ENCODE measurements at regions not wholly inside any gene's neighbourhood (a gene's known extent, or its start where the extent isn't known, plus 50 kb on each side); places are given as distances from the start of the nearest gene placed in this dataset.

- no peaks in the 10 kb centered on the region for H3K79me2 ChIP-seq (ENCODE audit: control insufficient read depth, insufficient read depth, low read length)
- H2BK15ac ChIP-seq (replicated peaks; ENCODE audit: low read depth) = no peak overlapping the region
- no peaks in the 10 kb centered on the region for H3K4me1 ChIP-seq (ENCODE audit: control insufficient read depth, low read depth, low read length)
- H3K36me3 ChIP-seq (ENCODE audit: control insufficient read depth, insufficient read depth, low read length) = no peaks in the 10 kb centered on the region
- no peak overlapping the region for H2BK5ac ChIP-seq (ENCODE audit: low read length)
- H3K18ac ChIP-seq (ENCODE audit: low read length) = no peak overlapping the region
- H3K56ac ChIP-seq (ENCODE audit: low read length) = no peak overlapping the region
- no peak for DNase-seq
- no CpG with 5 or more reads among the region's 7 CpGs for WGBS (ENCODE audit: extremely low coverage, insufficient coverage, low lambda C conversion rate)
- no peak overlapping the region for H3K27ac ChIP-seq (ENCODE audit: low read depth, low read length)
- H2AK5ac ChIP-seq (ENCODE audit: low read length) = no peak overlapping the region
- no peak overlapping the region for H3K4me2 ChIP-seq (ENCODE audit: low read length)
- no peak overlapping the region for H3K4ac ChIP-seq (ENCODE audit: low read depth, low read length)
- H3K23ac ChIP-seq (ENCODE audit: low read length) = no peak overlapping the region
- H3K79me1 ChIP-seq (ENCODE audit: low read length) = no peaks in the 10 kb centered on the region
- H2BK120ac ChIP-seq (ENCODE audit: low read depth, low read length) = no peak overlapping the region
- no peaks in the 10 kb centered on the region for H3K27me3 ChIP-seq (ENCODE audit: insufficient read depth, low read length, poor library complexity)
- no peak overlapping the region for H3K4me3 ChIP-seq (ENCODE audit: low read length)
- H3K9ac ChIP-seq (ENCODE audit: low read length) = no peak overlapping the region
- H4K5ac ChIP-seq (ENCODE audit: low read length) = no peak overlapping the region
- H4K8ac ChIP-seq (ENCODE audit: low read depth, low read length) = no peak overlapping the region
Measured at GRCh38 chr10:16292366-16292765, 144.4 kb upstream of the PTER start.

- no peaks in the 10 kb centered on the region for H3K27me3 ChIP-seq (ENCODE audit: insufficient read depth, low read length, poor library complexity)
- WGBS (ENCODE audit: extremely low coverage, insufficient coverage, low lambda C conversion rate) = 89% methylated on average over 1 of the region's 1 CpG
- no peak overlapping the region for H4K8ac ChIP-seq (ENCODE audit: low read depth, low read length)
Measured at GRCh38 chr10:16297069-16297468, 139.7 kb upstream of the PTER start.

GRCh38 chr10:16297642-16298041, 139.2 kb upstream of the PTER start:
- Histone ChIP-seq H2BK15ac (replicated peaks; ENCODE audit: low read depth) (no peak overlapping the region), H3K4me3 (ENCODE audit: low read length) (no peak overlapping the region), H4K8ac (ENCODE audit: low read depth, low read length) (no peak overlapping the region), H2BK5ac (ENCODE audit: low read length) (no peak overlapping the region), H3K27ac (ENCODE audit: low read depth, low read length) (no peak overlapping the region), H3K79me2 (ENCODE audit: control insufficient read depth, insufficient read depth, low read length) (no peaks in the 10 kb centered on the region), H2AK5ac (ENCODE audit: low read length) (no peak overlapping the region), H2BK120ac (ENCODE audit: low read depth, low read length) (no peak overlapping the region), H3K4me1 (ENCODE audit: control insufficient read depth, low read depth, low read length) (no peaks in the 10 kb centered on the region), H3K4ac (ENCODE audit: low read depth, low read length) (no peak overlapping the region), H3K36me3 (ENCODE audit: control insufficient read depth, insufficient read depth, low read length) (no peaks in the 10 kb centered on the region), H3K79me1 (ENCODE audit: low read length) (no peaks in the 10 kb centered on the region), H4K5ac (ENCODE audit: low read length) (no peak overlapping the region), H3K23ac (ENCODE audit: low read length) (no peak overlapping the region), H3K9ac (ENCODE audit: low read length) (no peak overlapping the region), H3K18ac (ENCODE audit: low read length) (no peak overlapping the region), H3K56ac (ENCODE audit: low read length) (no peak overlapping the region), H3K4me2 (ENCODE audit: low read length) (no peak overlapping the region), H3K27me3 (ENCODE audit: insufficient read depth, low read length, poor library complexity) (no peaks in the 10 kb centered on the region)
- no CpG with 5 or more reads among the region's 6 CpGs for WGBS (ENCODE audit: extremely low coverage, insufficient coverage, low lambda C conversion rate)
- DNase-seq = no peak

More at GRCh38 chr10:16297069-16297468, 139.7 kb upstream of the PTER start:
- Histone ChIP-seq H3K9ac (ENCODE audit: low read length) (no peak overlapping the region), H3K4ac (ENCODE audit: low read depth, low read length) (no peak overlapping the region), H2BK120ac (ENCODE audit: low read depth, low read length) (no peak overlapping the region), H3K56ac (ENCODE audit: low read length) (no peak overlapping the region), H3K23ac (ENCODE audit: low read length) (no peak overlapping the region), H3K79me1 (ENCODE audit: low read length) (no peaks in the 10 kb centered on the region), H3K4me3 (ENCODE audit: low read length) (no peak overlapping the region), H3K27ac (ENCODE audit: low read depth, low read length) (no peak overlapping the region), H3K18ac (ENCODE audit: low read length) (no peak overlapping the region), H2BK5ac (ENCODE audit: low read length) (no peak overlapping the region), H4K5ac (ENCODE audit: low read length) (no peak overlapping the region), H3K4me1 (ENCODE audit: control insufficient read depth, low read depth, low read length) (no peaks in the 10 kb centered on the region), H2BK15ac (replicated peaks; ENCODE audit: low read depth) (no peak overlapping the region), H3K36me3 (ENCODE audit: control insufficient read depth, insufficient read depth, low read length) (no peaks in the 10 kb centered on the region), H3K79me2 (ENCODE audit: control insufficient read depth, insufficient read depth, low read length) (no peaks in the 10 kb centered on the region), H2AK5ac (ENCODE audit: low read length) (no peak overlapping the region), H3K4me2 (ENCODE audit: low read length) (no peak overlapping the region)
- DNase-seq = no peak

GRCh38 chr10:16304311-16304710, 132.5 kb upstream of the PTER start:
- H3K4me2 ChIP-seq (ENCODE audit: low read length) = no peak overlapping the region
- H3K79me2 ChIP-seq (ENCODE audit: control insufficient read depth, insufficient read depth, low read length) = no peaks in the 10 kb centered on the region
- H3K9ac ChIP-seq (ENCODE audit: low read length) = no peak overlapping the region
- no peaks in the 10 kb centered on the region for H3K36me3 ChIP-seq (ENCODE audit: control insufficient read depth, insufficient read depth, low read length)
- H3K23ac ChIP-seq (ENCODE audit: low read length) = no peak overlapping the region
- no peak overlapping the region for H3K18ac ChIP-seq (ENCODE audit: low read length)
- no peaks in the 10 kb centered on the region for H3K79me1 ChIP-seq (ENCODE audit: low read length)
- no peak overlapping the region for H4K8ac ChIP-seq (ENCODE audit: low read depth, low read length)
- H3K4me1 ChIP-seq (ENCODE audit: control insufficient read depth, low read depth, low read length) = no peaks in the 10 kb centered on the region
- no peak overlapping the region for H3K56ac ChIP-seq (ENCODE audit: low read length)
- H2AK5ac ChIP-seq (ENCODE audit: low read length) = no peak overlapping the region
- no peak overlapping the region for H4K5ac ChIP-seq (ENCODE audit: low read length)
- no peak overlapping the region for H2BK15ac ChIP-seq (replicated peaks; ENCODE audit: low read depth)
- no peak overlapping the region for H3K4ac ChIP-seq (ENCODE audit: low read depth, low read length)
- no peak overlapping the region for H3K4me3 ChIP-seq (ENCODE audit: low read length)
- H3K27me3 ChIP-seq (ENCODE audit: insufficient read depth, low read length, poor library complexity) = no peaks in the 10 kb centered on the region
- DNase-seq = no peak
- no peak overlapping the region for H2BK120ac ChIP-seq (ENCODE audit: low read depth, low read length)
- no CpG with 5 or more reads among the region's 4 CpGs for WGBS (ENCODE audit: extremely low coverage, insufficient coverage, low lambda C conversion rate)
- no peak overlapping the region for H2BK5ac ChIP-seq (ENCODE audit: low read length)
- H3K27ac ChIP-seq (ENCODE audit: low read depth, low read length) = no peak overlapping the region

GRCh38 chr10:16310440-16310839, 126.4 kb upstream of the PTER start:
- no peak overlapping the region for H3K56ac ChIP-seq (ENCODE audit: low read length)
- no peak overlapping the region for H3K9ac ChIP-seq (ENCODE audit: low read length)
- H3K4me3 ChIP-seq (ENCODE audit: low read length) = no peak overlapping the region
- no peak overlapping the region for H3K4me2 ChIP-seq (ENCODE audit: low read length)
- H3K18ac ChIP-seq (ENCODE audit: low read length) = no peak overlapping the region
- no peak overlapping the region for H4K8ac ChIP-seq (ENCODE audit: low read depth, low read length)
- H2BK120ac ChIP-seq (ENCODE audit: low read depth, low read length) = no peak overlapping the region
- no peak overlapping the region for H2AK5ac ChIP-seq (ENCODE audit: low read length)
- H3K27ac ChIP-seq (ENCODE audit: low read depth, low read length) = no peak overlapping the region
- H3K79me2 ChIP-seq (ENCODE audit: control insufficient read depth, insufficient read depth, low read length) = no peaks in the 10 kb centered on the region
- no peak overlapping the region for H4K5ac ChIP-seq (ENCODE audit: low read length)
- no peak overlapping the region for H2BK5ac ChIP-seq (ENCODE audit: low read length)
- DNase-seq = no peak
- no peaks in the 10 kb centered on the region for H3K4me1 ChIP-seq (ENCODE audit: control insufficient read depth, low read depth, low read length)
- H3K4ac ChIP-seq (ENCODE audit: low read depth, low read length) = no peak overlapping the region
- no peaks in the 10 kb centered on the region for H3K27me3 ChIP-seq (ENCODE audit: insufficient read depth, low read length, poor library complexity)
- no peak overlapping the region for H2BK15ac ChIP-seq (replicated peaks; ENCODE audit: low read depth)
- H3K23ac ChIP-seq (ENCODE audit: low read length) = no peak overlapping the region
- H3K79me1 ChIP-seq (ENCODE audit: low read length) = no peaks in the 10 kb centered on the region
- H3K36me3 ChIP-seq (ENCODE audit: control insufficient read depth, insufficient read depth, low read length) = no peaks in the 10 kb centered on the region
- no CpG with 5 or more reads among the region's 1 CpG for whole genome bisulfite sequencing (ENCODE audit: extremely low coverage, insufficient coverage, low lambda C conversion rate)

- Histone ChIP-seq H3K4me1 (ENCODE audit: control insufficient read depth, low read depth, low read length) (no peaks in the 10 kb centered on the region), H3K4me3 (ENCODE audit: low read length) (no peak overlapping the region), H4K8ac (ENCODE audit: low read depth, low read length) (no peak overlapping the region), H3K79me1 (ENCODE audit: low read length) (no peaks in the 10 kb centered on the region), H3K9ac (ENCODE audit: low read length) (no peak overlapping the region), H2BK5ac (ENCODE audit: low read length) (no peak overlapping the region), H3K23ac (ENCODE audit: low read length) (no peak overlapping the region), H2BK15ac (replicated peaks; ENCODE audit: low read depth) (no peak overlapping the region), H3K27me3 (ENCODE audit: insufficient read depth, low read length, poor library complexity) (no peaks in the 10 kb centered on the region), H3K4me2 (ENCODE audit: low read length) (no peak overlapping the region), H3K36me3 (ENCODE audit: control insufficient read depth, insufficient read depth, low read length) (no peaks in the 10 kb centered on the region), H2BK120ac (ENCODE audit: low read depth, low read length) (no peak overlapping the region), H3K27ac (ENCODE audit: low read depth, low read length) (no peak overlapping the region), H3K18ac (ENCODE audit: low read length) (no peak overlapping the region), H3K4ac (ENCODE audit: low read depth, low read length) (no peak overlapping the region), H4K5ac (ENCODE audit: low read length) (no peak overlapping the region), H3K56ac (ENCODE audit: low read length) (no peak overlapping the region), H3K79me2 (ENCODE audit: control insufficient read depth, insufficient read depth, low read length) (no peaks in the 10 kb centered on the region), H2AK5ac (ENCODE audit: low read length) (no peak overlapping the region)
- DNase-seq = peak; percentile 20
Measured at GRCh38 chr10:16314259-16314658, 122.6 kb upstream of the PTER start.

Measured in mesendoderm (in vitro differentiated cells).